A549 (cell line): ENCODE measurements at regions not wholly inside any gene's neighbourhood (a gene's known extent, or its start where the extent isn't known, plus 50 kb on each side); places are given as distances from the start of the nearest gene placed in this dataset.
A peak's percentile ranks its signal among the peaks of the same experiment; 100 is the strongest.

Experiments used
- ATAC-seq, 2 experiments: fragments of 200-7000 bp in 1 of 2; fragments of >200 bp in 1 of 2; cut with Nextera tagmentation in 1 of 2; cut with Tn5 transposase in 1 of 2; 3 replicates each; pipeline versions ENCODE4 v1.8.0 to v1.9.1; 2018 to 2020; ENCODE audit warnings: mild to moderate bottlenecking in 1 of 2, moderate library complexity in 1 of 2
- CTCF ChIA-PET: fragments of 300-600 bp; sonication (Branson Sonifier 250); formaldehyde crosslinking; extraction: SDS; loops from one replicate; lab custom pipeline; 2021; ENCODE audit warnings: antibody characterized with exemption, inconsistent platforms; lab: Yijun Ruan, JAX
- POLR2A ChIA-PET: fragments of 350-600 bp; formaldehyde crosslinking; extraction: SDS; loops from one replicate; lab custom pipeline; 2021; ENCODE audit warnings: antibody characterized with exemption, inconsistent platforms; lab: Yijun Ruan, JAX
- DNase-seq, 2 experiments: peaks; one replicate each; pipeline versions ENCODE4 v3.0.0 to v3.0.0-alpha.2; 2011 to 2016; ENCODE audit warnings: low read depth in 1 of 2, low spot score in 1 of 2
- FAIRE-seq: peaks from 2 replicates; lab custom pipeline; 2011; peaks lifted over from hg19 to GRCh38; lab: Jason Lieb, UNC
- H3K27ac ChIP-seq, 2 experiments: fragments of >200 bp; sonication (Bioruptor Twin); formaldehyde crosslinking; 3 replicates each; pipeline ENCODE4 v1.5.1; 2016 to 2017
- H3K4me1 ChIP-seq: fragments of >200 bp; sonication (Bioruptor Twin); formaldehyde crosslinking; 3 replicates; pipeline ENCODE4 v1.6.1; 2016
- H3K4me2 ChIP-seq: fragments of >200 bp; sonication (Bioruptor Twin); formaldehyde crosslinking; 3 replicates; pipeline ENCODE4 v1.6.1; 2016
- H3K4me3 ChIP-seq: fragments of >200 bp; sonication (Bioruptor Twin); formaldehyde crosslinking; 3 replicates; pipeline ENCODE4 v1.5.1; 2016
- H3K9me3 ChIP-seq: fragments of >200 bp; sonication (Bioruptor Twin); formaldehyde crosslinking; 3 replicates; pipeline ENCODE4 v1.6.1; 2016
- BHLHE40 ChIP-seq: IDR thresholded peaks from 2 replicates; pipeline ENCODE4 v1.6.1; 2012; ENCODE audit warnings: low read depth, low read length, inconsistent platforms
- CHD4 ChIP-seq: fragments of 200-600 bp; sonication (generic); IDR thresholded peaks from 2 replicates; pipeline ENCODE4 v1.6.1; 2016; ENCODE audit warnings: antibody characterized with exemption, mild to moderate bottlenecking, borderline replicate concordance
- GATA3 ChIP-seq: IDR thresholded peaks from 2 replicates; pipeline ENCODE4 v1.6.1; 2012; ENCODE audit warnings: borderline replicate concordance
- HEYL ChIP-seq: fragments of 250-450 bp; sonication (Bioruptor Pico); IDR thresholded peaks from 2 replicates; pipeline ENCODE4 v1.8.0; 2021; ENCODE audit warnings: mild to moderate bottlenecking, moderate library complexity
- HMGXB4 ChIP-seq: fragments of 250-450 bp; sonication (Bioruptor Pico); IDR thresholded peaks from 2 replicates; pipeline ENCODE4 v1.5.0; 2021; ENCODE audit warnings: mild to moderate bottlenecking, moderate library complexity, borderline replicate concordance
- HOXA7 ChIP-seq: fragments of 250-450 bp; sonication (Bioruptor Pico); IDR thresholded peaks from 2 replicates; pipeline ENCODE4 v1.5.0; 2020; ENCODE audit warnings: mild to moderate bottlenecking, moderate library complexity
- HOXB13 ChIP-seq: fragments of 250-450 bp; sonication (Bioruptor Pico); IDR thresholded peaks from 2 replicates; pipeline ENCODE4 v1.5.0; 2020; ENCODE audit warnings: low read depth, mild to moderate bottlenecking, moderate library complexity
- JUNB ChIP-seq: fragments of >200 bp; sonication (Bioruptor Twin); formaldehyde crosslinking; IDR thresholded peaks from 2 replicates; pipeline ENCODE4 v1.6.1; 2016
- KDM1A ChIP-seq: fragments of 200-600 bp; sonication (generic); IDR thresholded peaks from 2 replicates; pipeline ENCODE4 v1.6.1; 2016; ENCODE audit warnings: low read depth, mild to moderate bottlenecking
- KDM5A ChIP-seq: fragments of 200-600 bp; sonication (generic); IDR thresholded peaks from 2 replicates; pipeline ENCODE4 v1.6.1; 2016; ENCODE audit warnings: antibody characterized with exemption, mild to moderate bottlenecking
- NFE2L2 ChIP-seq: fragments of 150-350 bp; conservative IDR thresholded peaks from 2 replicates; pipeline ENCODE4 v1.6.1; 2014; ENCODE audit warnings: low read length
- NR3C1 ChIP-seq: fragments of >200 bp; sonication (Bioruptor Twin); formaldehyde crosslinking; IDR thresholded peaks from 3 replicates; pipeline ENCODE4 v1.6.1; 2017
- POLR2A ChIP-seq: IDR thresholded peaks from 2 replicates; pipeline ENCODE4 v1.6.1; 2012; ENCODE audit warnings: mild to moderate bottlenecking, low read length
- RAD21 ChIP-seq, 2 experiments: fragments of >200 bp in 1 of 2; sonication (Bioruptor Twin) in 1 of 2; formaldehyde crosslinking in 1 of 2; IDR thresholded peaks in 1 of 2; conservative IDR thresholded peaks in 1 of 2; 2 replicates in 1 of 2; 3 replicates in 1 of 2; pipeline ENCODE4 v1.6.1; 2012 to 2018; ENCODE audit warnings: inconsistent platforms in 1 of 2
- RARB ChIP-seq: fragments of 250-450 bp; sonication (Bioruptor Pico); IDR thresholded peaks from 2 replicates; pipeline ENCODE4 v1.8.0; 2021; ENCODE audit warnings: mild to moderate bottlenecking, moderate library complexity
- SMC3 ChIP-seq: fragments of >200 bp; sonication (Bioruptor Twin); formaldehyde crosslinking; IDR thresholded peaks from 3 replicates; pipeline ENCODE4 v1.6.1; 2018; ENCODE audit warnings: inconsistent platforms
- TP53 ChIP-seq: fragments of 250-450 bp; sonication (Bioruptor Pico); IDR thresholded peaks from 2 replicates; pipeline ENCODE4 v1.5.0; 2021; ENCODE audit warnings: mild to moderate bottlenecking, moderate library complexity
- ZC3H11A ChIP-seq: fragments of 450-650 bp; IDR thresholded peaks from 2 replicates; pipeline ENCODE4 v1.6.1; 2014; ENCODE audit warnings: antibody characterized with exemption, mild to moderate bottlenecking
- ZNF302 ChIP-seq: fragments of 250-450 bp; sonication (Bioruptor Pico); IDR thresholded peaks from 2 replicates; pipeline ENCODE4 v1.9.0; 2021; ENCODE audit warnings: inconsistent platforms, mild to moderate bottlenecking, moderate library complexity
- ZSCAN20 ChIP-seq: fragments of 250-450 bp; sonication (Bioruptor Pico); IDR thresholded peaks from 2 replicates; pipeline ENCODE4 v1.8.0; 2022; ENCODE audit warnings: mild to moderate bottlenecking, moderate library complexity
- WGBS: methylation state at CpG from one replicate; pipeline ENCODE4 v1.1.6; 2017; ENCODE audit errors: missing lambda C conversion rate; 5-methylcytosine and 5-hydroxymethylcytosine counted together
- TF ChIP-seq, protein P1 (sequence below): fragments of 150-350 bp; IDR thresholded peaks from 2 replicates; pipeline ENCODE4 v1.6.1; 2014; ENCODE audit warnings: low read depth, mild to moderate bottlenecking, low read length
- TF ChIP-seq, protein P2 (sequence below): fragments of 200-600 bp; sonication (generic); IDR thresholded peaks from 2 replicates; pipeline ENCODE4 v1.6.1; 2016; ENCODE audit warnings: antibody characterized with exemption, mild to moderate bottlenecking, moderate library complexity
- TF ChIP-seq, protein P3 (sequence below): fragments of >200 bp; sonication (Bioruptor Twin); formaldehyde crosslinking; IDR thresholded peaks from 3 replicates; pipeline ENCODE4 v1.5.1; 2016
- TF ChIP-seq, protein P4 (sequence below): IDR thresholded peaks from 2 replicates; pipeline ENCODE4 v1.6.1; 2012

GRCh38 chr10:23525406-23525805 lies 86.5 kb downstream of the OTUD1 start:
- ChIA-PET POLR2A (no interaction called here), CTCF (interaction anchor here (0.7 to 11.1 kb wide), 11 partner anchors 9 to 368 kb away, joined by 3 to 176 read pairs (median 6); partner anchors contain the start of gene OTUD1)
- TF ChIP-seq HEYL (CRISPR knock-in tag) (no peak), POLR2A (no peak), CHD4 (no peak), HMGXB4 (no peak), KDM1A (no peak), NR3C1 (no peak), NFE2L2 (no peak), TP53 (no peak), BHLHE40 (no peak), GATA3 (no peak), JUNB (no peak), HOXA7 (CRISPR knock-in tag) (no peak), ZNF302 (no peak), KDM5A (no peak), SMC3 (peak; percentile 63), ZSCAN20 (CRISPR knock-in tag) (no peak), RAD21 (conservative IDR thresholded peaks at IDR 0.05 in 1 of 2, IDR thresholded peaks at IDR 0.05 in 1 of 2) (peak; percentile 61 to 69), RARB (CRISPR knock-in tag) (no peak), HOXB13 (no peak), ZC3H11A (no peak)
- TF ChIP-seq, protein P1, sequence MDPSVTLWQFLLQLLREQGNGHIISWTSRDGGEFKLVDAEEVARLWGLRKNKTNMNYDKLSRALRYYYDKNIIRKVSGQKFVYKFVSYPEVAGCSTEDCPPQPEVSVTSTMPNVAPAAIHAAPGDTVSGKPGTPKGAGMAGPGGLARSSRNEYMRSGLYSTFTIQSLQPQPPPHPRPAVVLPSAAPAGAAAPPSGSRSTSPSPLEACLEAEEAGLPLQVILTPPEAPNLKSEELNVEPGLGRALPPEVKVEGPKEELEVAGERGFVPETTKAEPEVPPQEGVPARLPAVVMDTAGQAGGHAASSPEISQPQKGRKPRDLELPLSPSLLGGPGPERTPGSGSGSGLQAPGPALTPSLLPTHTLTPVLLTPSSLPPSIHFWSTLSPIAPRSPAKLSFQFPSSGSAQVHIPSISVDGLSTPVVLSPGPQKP, result no peak
- TF ChIP-seq, protein P2, sequence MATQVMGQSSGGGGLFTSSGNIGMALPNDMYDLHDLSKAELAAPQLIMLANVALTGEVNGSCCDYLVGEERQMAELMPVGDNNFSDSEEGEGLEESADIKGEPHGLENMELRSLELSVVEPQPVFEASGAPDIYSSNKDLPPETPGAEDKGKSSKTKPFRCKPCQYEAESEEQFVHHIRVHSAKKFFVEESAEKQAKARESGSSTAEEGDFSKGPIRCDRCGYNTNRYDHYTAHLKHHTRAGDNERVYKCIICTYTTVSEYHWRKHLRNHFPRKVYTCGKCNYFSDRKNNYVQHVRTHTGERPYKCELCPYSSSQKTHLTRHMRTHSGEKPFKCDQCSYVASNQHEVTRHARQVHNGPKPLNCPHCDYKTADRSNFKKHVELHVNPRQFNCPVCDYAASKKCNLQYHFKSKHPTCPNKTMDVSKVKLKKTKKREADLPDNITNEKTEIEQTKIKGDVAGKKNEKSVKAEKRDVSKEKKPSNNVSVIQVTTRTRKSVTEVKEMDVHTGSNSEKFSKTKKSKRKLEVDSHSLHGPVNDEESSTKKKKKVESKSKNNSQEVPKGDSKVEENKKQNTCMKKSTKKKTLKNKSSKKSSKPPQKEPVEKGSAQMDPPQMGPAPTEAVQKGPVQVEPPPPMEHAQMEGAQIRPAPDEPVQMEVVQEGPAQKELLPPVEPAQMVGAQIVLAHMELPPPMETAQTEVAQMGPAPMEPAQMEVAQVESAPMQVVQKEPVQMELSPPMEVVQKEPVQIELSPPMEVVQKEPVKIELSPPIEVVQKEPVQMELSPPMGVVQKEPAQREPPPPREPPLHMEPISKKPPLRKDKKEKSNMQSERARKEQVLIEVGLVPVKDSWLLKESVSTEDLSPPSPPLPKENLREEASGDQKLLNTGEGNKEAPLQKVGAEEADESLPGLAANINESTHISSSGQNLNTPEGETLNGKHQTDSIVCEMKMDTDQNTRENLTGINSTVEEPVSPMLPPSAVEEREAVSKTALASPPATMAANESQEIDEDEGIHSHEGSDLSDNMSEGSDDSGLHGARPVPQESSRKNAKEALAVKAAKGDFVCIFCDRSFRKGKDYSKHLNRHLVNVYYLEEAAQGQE, result no peak
- TF ChIP-seq, protein P3, sequence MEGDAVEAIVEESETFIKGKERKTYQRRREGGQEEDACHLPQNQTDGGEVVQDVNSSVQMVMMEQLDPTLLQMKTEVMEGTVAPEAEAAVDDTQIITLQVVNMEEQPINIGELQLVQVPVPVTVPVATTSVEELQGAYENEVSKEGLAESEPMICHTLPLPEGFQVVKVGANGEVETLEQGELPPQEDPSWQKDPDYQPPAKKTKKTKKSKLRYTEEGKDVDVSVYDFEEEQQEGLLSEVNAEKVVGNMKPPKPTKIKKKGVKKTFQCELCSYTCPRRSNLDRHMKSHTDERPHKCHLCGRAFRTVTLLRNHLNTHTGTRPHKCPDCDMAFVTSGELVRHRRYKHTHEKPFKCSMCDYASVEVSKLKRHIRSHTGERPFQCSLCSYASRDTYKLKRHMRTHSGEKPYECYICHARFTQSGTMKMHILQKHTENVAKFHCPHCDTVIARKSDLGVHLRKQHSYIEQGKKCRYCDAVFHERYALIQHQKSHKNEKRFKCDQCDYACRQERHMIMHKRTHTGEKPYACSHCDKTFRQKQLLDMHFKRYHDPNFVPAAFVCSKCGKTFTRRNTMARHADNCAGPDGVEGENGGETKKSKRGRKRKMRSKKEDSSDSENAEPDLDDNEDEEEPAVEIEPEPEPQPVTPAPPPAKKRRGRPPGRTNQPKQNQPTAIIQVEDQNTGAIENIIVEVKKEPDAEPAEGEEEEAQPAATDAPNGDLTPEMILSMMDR, result peak; percentile 44; the same call in 2 of the 3 replicates
- TF ChIP-seq, protein P4, sequence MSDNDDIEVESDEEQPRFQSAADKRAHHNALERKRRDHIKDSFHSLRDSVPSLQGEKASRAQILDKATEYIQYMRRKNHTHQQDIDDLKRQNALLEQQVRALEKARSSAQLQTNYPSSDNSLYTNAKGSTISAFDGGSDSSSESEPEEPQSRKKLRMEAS, result no peak
- 29% methylated on average over 2 of the region's 2 CpGs for WGBS
- Histone ChIP-seq H3K4me2 (no peak overlapping the region), H3K4me1 (no peaks in the 10 kb centered on the region), H3K4me3 (no peak overlapping the region), H3K27ac (no peak overlapping the region), H3K9me3 (no peaks in the 10 kb centered on the region)
- no peak for FAIRE-seq
- peak; percentile 4 to 34 for DNase-seq
- ATAC-seq, result peak; percentile 56 to 77; a peak in 4 of 6 replicates
